ENCODE measurements at regions not wholly inside any gene's neighbourhood (a gene's known extent, or its start where the extent isn't known, plus 50 kb on each side); places are given as distances from the start of the nearest gene placed in this dataset.

DNA sequence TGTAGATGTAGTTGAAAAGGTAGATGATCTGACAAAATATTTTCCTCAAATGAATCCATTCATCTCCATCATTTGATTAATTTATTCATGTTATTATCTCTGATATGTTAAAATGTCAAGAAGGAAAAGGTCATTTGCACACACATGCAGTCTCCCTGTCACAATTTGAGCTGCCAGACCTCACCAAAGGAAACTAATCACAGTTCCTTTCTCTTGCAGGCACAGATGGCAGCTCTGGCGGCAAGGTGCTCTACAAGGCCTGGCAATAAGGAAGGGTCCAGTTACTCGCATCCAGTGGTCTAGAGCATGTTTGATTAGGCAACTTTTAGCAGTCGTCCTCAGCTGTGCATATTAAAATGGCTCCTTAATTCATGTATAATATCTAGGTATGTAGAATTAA is 120.1 kb downstream of the FEM1C start:
- H3K27me3 ChIP-seq (ENCODE audit: insufficient read depth, poor library complexity, severe bottlenecking), result no peaks in the 10 kb centered on the region
- DNase-seq (ENCODE audit: low read depth in 1 of 2, low spot score in 1 of 2), result no peak
- H3K4me3 ChIP-seq (replicated peaks; ENCODE audit: insufficient read depth, low read length), result no peak overlapping the region
- TF ChIP-seq POLR2AphosphoS5 (IDR thresholded peaks at IDR 0.05; ENCODE audit: low read depth), result no peak
- TF ChIP-seq, protein P1, sequence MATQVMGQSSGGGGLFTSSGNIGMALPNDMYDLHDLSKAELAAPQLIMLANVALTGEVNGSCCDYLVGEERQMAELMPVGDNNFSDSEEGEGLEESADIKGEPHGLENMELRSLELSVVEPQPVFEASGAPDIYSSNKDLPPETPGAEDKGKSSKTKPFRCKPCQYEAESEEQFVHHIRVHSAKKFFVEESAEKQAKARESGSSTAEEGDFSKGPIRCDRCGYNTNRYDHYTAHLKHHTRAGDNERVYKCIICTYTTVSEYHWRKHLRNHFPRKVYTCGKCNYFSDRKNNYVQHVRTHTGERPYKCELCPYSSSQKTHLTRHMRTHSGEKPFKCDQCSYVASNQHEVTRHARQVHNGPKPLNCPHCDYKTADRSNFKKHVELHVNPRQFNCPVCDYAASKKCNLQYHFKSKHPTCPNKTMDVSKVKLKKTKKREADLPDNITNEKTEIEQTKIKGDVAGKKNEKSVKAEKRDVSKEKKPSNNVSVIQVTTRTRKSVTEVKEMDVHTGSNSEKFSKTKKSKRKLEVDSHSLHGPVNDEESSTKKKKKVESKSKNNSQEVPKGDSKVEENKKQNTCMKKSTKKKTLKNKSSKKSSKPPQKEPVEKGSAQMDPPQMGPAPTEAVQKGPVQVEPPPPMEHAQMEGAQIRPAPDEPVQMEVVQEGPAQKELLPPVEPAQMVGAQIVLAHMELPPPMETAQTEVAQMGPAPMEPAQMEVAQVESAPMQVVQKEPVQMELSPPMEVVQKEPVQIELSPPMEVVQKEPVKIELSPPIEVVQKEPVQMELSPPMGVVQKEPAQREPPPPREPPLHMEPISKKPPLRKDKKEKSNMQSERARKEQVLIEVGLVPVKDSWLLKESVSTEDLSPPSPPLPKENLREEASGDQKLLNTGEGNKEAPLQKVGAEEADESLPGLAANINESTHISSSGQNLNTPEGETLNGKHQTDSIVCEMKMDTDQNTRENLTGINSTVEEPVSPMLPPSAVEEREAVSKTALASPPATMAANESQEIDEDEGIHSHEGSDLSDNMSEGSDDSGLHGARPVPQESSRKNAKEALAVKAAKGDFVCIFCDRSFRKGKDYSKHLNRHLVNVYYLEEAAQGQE (IDR thresholded peaks at IDR 0.05; ENCODE audit: insufficient replicate concordance, low read depth), result no peak
- no peak for TF ChIP-seq GABPA (IDR thresholded peaks at IDR 0.05; ENCODE audit: low read depth)
- TF ChIP-seq, protein P2, sequence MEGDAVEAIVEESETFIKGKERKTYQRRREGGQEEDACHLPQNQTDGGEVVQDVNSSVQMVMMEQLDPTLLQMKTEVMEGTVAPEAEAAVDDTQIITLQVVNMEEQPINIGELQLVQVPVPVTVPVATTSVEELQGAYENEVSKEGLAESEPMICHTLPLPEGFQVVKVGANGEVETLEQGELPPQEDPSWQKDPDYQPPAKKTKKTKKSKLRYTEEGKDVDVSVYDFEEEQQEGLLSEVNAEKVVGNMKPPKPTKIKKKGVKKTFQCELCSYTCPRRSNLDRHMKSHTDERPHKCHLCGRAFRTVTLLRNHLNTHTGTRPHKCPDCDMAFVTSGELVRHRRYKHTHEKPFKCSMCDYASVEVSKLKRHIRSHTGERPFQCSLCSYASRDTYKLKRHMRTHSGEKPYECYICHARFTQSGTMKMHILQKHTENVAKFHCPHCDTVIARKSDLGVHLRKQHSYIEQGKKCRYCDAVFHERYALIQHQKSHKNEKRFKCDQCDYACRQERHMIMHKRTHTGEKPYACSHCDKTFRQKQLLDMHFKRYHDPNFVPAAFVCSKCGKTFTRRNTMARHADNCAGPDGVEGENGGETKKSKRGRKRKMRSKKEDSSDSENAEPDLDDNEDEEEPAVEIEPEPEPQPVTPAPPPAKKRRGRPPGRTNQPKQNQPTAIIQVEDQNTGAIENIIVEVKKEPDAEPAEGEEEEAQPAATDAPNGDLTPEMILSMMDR (IDR thresholded peaks at IDR 0.05; ENCODE audit: insufficient read depth, low read length), result no peak
- TF ChIP-seq SPI1 (IDR thresholded peaks at IDR 0.05; ENCODE audit: borderline replicate concordance, low read depth), result no peak
- H3K27ac ChIP-seq (replicated peaks), result no peak overlapping the region

DNA sequence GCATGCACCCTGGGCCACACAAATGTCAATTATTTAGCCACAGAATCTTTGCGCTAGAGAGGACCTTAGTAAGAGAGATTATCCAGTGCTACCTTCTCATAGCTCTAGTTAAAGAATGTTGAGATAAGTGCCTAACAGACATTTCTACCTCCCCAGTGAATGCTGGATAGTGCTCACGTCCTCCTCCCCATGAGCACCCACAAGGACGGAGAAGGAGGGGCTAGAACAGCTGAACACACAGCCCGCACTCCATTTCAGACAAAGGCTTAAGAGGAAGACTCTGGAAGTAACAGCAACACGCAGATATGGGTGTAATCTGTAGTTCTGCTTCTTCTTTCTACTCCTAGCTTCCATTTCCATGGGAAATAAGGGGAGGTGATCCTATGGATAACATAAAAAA is 120.5 kb downstream of the FEM1C start:
- TF ChIP-seq GABPA (IDR thresholded peaks at IDR 0.05; ENCODE audit: low read depth), result no peak
- TF ChIP-seq POLR2AphosphoS5 (IDR thresholded peaks at IDR 0.05; ENCODE audit: low read depth), result no peak
- TF ChIP-seq, protein P1 (IDR thresholded peaks at IDR 0.05; ENCODE audit: insufficient replicate concordance, low read depth), result no peak
- TF ChIP-seq SPI1 (IDR thresholded peaks at IDR 0.05; ENCODE audit: borderline replicate concordance, low read depth), result no peak
- TF ChIP-seq, protein P2 (IDR thresholded peaks at IDR 0.05; ENCODE audit: insufficient read depth, low read length), result no peak
- Histone ChIP-seq H3K4me3 (replicated peaks; ENCODE audit: insufficient read depth, low read length) (no peak overlapping the region), H3K27me3 (ENCODE audit: insufficient read depth, poor library complexity, severe bottlenecking) (no peaks in the 10 kb centered on the region), H3K27ac (replicated peaks) (no peak overlapping the region)
- DNase-seq (ENCODE audit: low read depth in 1 of 2, low spot score in 1 of 2), result no peak

DNA sequence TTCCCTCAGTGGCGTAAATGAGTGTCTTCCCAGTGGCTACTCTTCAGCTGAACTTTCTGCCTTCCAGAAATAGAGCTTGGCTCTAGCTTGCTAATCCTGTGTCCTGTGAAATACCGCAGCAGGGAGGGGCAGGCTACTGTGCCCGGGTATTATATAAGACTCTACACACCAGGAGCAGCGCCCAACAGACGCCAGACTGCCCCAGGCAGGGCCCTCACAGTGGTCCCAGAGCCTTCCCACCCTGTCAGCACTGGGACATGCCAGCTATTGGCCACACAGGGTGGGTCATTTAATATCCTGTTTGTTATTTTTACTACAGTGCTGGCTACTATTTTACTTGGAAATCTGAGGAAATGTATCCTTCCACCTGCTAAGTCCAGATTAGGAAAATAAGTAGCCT is 121.0 kb downstream of the FEM1C start:
- TF ChIP-seq POLR2AphosphoS5 (IDR thresholded peaks at IDR 0.05; ENCODE audit: low read depth) (no peak), GABPA (IDR thresholded peaks at IDR 0.05; ENCODE audit: low read depth) (no peak), SPI1 (IDR thresholded peaks at IDR 0.05; ENCODE audit: borderline replicate concordance, low read depth) (no peak)
- TF ChIP-seq, protein P2 (IDR thresholded peaks at IDR 0.05; ENCODE audit: insufficient read depth, low read length), result no peak
- TF ChIP-seq, protein P1 (IDR thresholded peaks at IDR 0.05; ENCODE audit: insufficient replicate concordance, low read depth), result no peak
- H3K4me3 ChIP-seq (replicated peaks; ENCODE audit: insufficient read depth, low read length), result no peak overlapping the region
- H3K27me3 ChIP-seq (ENCODE audit: insufficient read depth, poor library complexity, severe bottlenecking), result no peaks in the 10 kb centered on the region
- no peak for DNase-seq (ENCODE audit: low read depth in 1 of 2, low spot score in 1 of 2)
- no peak overlapping the region for H3K27ac ChIP-seq (replicated peaks)
